OCI-LY1 (cell line): ENCODE measurements at regions not wholly inside any gene's neighbourhood (a gene's known extent, or its start where the extent isn't known, plus 50 kb on each side); places are given as distances from the start of the nearest gene placed in this dataset.

ENCODE experiments used
- CTCF ChIP-seq: fragments of 200-600 bp; sonication (generic), shearing (Covaris generic); IDR thresholded peaks from 2 replicates; pipeline ENCODE4 v1.5.1; 2017; ENCODE audit warnings: mild to moderate bottlenecking, antibody characterized with exemption, low read length, moderate library complexity, mixed read lengths
- EZH2 ChIP-seq: fragments of 200-600 bp; sonication (generic), shearing (Covaris generic); IDR thresholded peaks from 2 replicates; pipeline ENCODE4 v1.8.0; 2017; ENCODE audit warnings: borderline replicate concordance, mixed run types, mild to moderate bottlenecking, antibody characterized with exemption, low read length, moderate library complexity, mixed read lengths

- TF ChIP-seq CTCF (no peak), EZH2 (no peak)
Measured at GRCh38 chr1:218711884-218712674, 366.9 kb downstream of the TGFB2 start.
